WTC11 (cell line): ENCODE measurements at regions not wholly inside any gene's neighbourhood (a gene's known extent, or its start where the extent isn't known, plus 50 kb on each side); places are given as distances from the start of the nearest gene placed in this dataset.

ENCODE experiments used
- ATAC-seq: fragments of 200-7000 bp; cut with Tn5 transposase; 2 replicates; pipeline ENCODE4 v1.10.0; 2021; ENCODE audit warnings: mild to moderate bottlenecking, moderate library complexity
- CTCF ChIA-PET: fragments of 300-600 bp; sonication (Branson Sonifier 250); formaldehyde crosslinking; loops from one replicate; lab custom pipeline; 2021; ENCODE audit warnings: antibody characterized with exemption; lab: Charles Lee
- POLR2A ChIA-PET: fragments of 350-600 bp; sonication (Branson Sonifier 250); formaldehyde crosslinking; loops from one replicate; lab custom pipeline; 2021; ENCODE audit warnings: antibody characterized with exemption; lab: Charles Lee
- DNase-seq: peaks from one replicate; pipeline ENCODE4 v3.0.0; 2021; ENCODE audit warnings: low spot score
- H3K27ac Mint-ChIP-seq: 2 replicates; pipeline ENCODE4 v1.8.0; 2021; ENCODE audit warnings: mixed read lengths
- H3K27me3 Mint-ChIP-seq: 2 replicates; pipeline ENCODE4 v1.8.0; 2021; ENCODE audit warnings: low read depth, mild to moderate bottlenecking, moderate library complexity, mixed read lengths
- H3K36me3 Mint-ChIP-seq: 2 replicates; pipeline ENCODE4 v1.8.0; 2021; ENCODE audit warnings: mixed read lengths
- H3K4me1 Mint-ChIP-seq: 2 replicates; pipeline ENCODE4 v1.8.0; 2022; ENCODE audit warnings: mixed read lengths
- H3K4me3 Mint-ChIP-seq: 2 replicates; pipeline ENCODE4 v1.8.0; 2021; ENCODE audit warnings: mild to moderate bottlenecking, moderate library complexity, mixed read lengths
- H3K9me3 Mint-ChIP-seq: 2 replicates; pipeline ENCODE4 v1.8.0; 2021; ENCODE audit warnings: mixed read lengths
- ATF1 ChIP-seq: sonication (generic); formaldehyde crosslinking; IDR thresholded peaks from 2 replicates; pipeline ENCODE4 v1.8.1; 2023; ENCODE audit warnings: mild to moderate bottlenecking, moderate library complexity, missing genetic modification reagents
- E2F1 ChIP-seq: sonication (generic); formaldehyde crosslinking; IDR thresholded peaks from 2 replicates; pipeline ENCODE4 v1.8.0; 2022; ENCODE audit warnings: mild to moderate bottlenecking, missing genetic modification reagents
- E2F4 ChIP-seq: sonication (generic); formaldehyde crosslinking; IDR thresholded peaks from 2 replicates; pipeline ENCODE4 v1.8.1; 2022; ENCODE audit warnings: low read depth, mild to moderate bottlenecking, moderate library complexity, missing genetic modification reagents, borderline replicate concordance
- ERG ChIP-seq: fragments of 250-450 bp; sonication (Bioruptor Pico); IDR thresholded peaks from 2 replicates; pipeline ENCODE4 v1.8.0; 2021; ENCODE audit warnings: mild to moderate bottlenecking
- ETV6 ChIP-seq: sonication (generic); formaldehyde crosslinking; IDR thresholded peaks from 2 replicates; pipeline ENCODE4 v1.8.1; 2022; ENCODE audit warnings: mild to moderate bottlenecking, missing genetic modification reagents
- FOXJ3 ChIP-seq: sonication (generic); formaldehyde crosslinking; IDR thresholded peaks from 2 replicates; pipeline ENCODE4 v1.9.0; 2021; ENCODE audit warnings: missing genetic modification reagents, mild to moderate bottlenecking, borderline replicate concordance
- GABPB1 ChIP-seq: sonication (generic); formaldehyde crosslinking; IDR thresholded peaks from 2 replicates; pipeline ENCODE4 v1.8.1; 2023; ENCODE audit warnings: mild to moderate bottlenecking, missing genetic modification reagents
- HMGA2 ChIP-seq: fragments of 250-450 bp; sonication (Bioruptor Pico); IDR thresholded peaks from 2 replicates; pipeline ENCODE4 v1.4.0; 2021; ENCODE audit warnings: mild to moderate bottlenecking, moderate library complexity
- IRF1 ChIP-seq: sonication (generic); formaldehyde crosslinking; IDR thresholded peaks from 2 replicates; pipeline ENCODE4 v1.8.0; 2023; ENCODE audit warnings: missing genetic modification reagents
- JAZF1 ChIP-seq: fragments of 250-450 bp; sonication (Bioruptor Pico); IDR thresholded peaks from 2 replicates; pipeline ENCODE4 v1.9.0; 2021; ENCODE audit warnings: moderate library complexity, mild to moderate bottlenecking, inconsistent platforms
- NR2C2 ChIP-seq: sonication (generic); formaldehyde crosslinking; IDR thresholded peaks from 2 replicates; pipeline ENCODE4 v1.8.0; 2022; ENCODE audit warnings: mild to moderate bottlenecking, missing genetic modification reagents
- PRDM15 ChIP-seq: sonication (generic); formaldehyde crosslinking; IDR thresholded peaks from 2 replicates; pipeline ENCODE4 v1.8.0; 2022; ENCODE audit warnings: missing genetic modification reagents
- RELA ChIP-seq: sonication (generic); formaldehyde crosslinking; IDR thresholded peaks from 2 replicates; pipeline ENCODE4 v1.8.1; 2022; ENCODE audit warnings: missing genetic modification reagents, mild to moderate bottlenecking, borderline replicate concordance
- USF1 ChIP-seq: sonication (generic); formaldehyde crosslinking; IDR thresholded peaks from 2 replicates; pipeline ENCODE4 v1.8.0; 2022; ENCODE audit warnings: mild to moderate bottlenecking, missing genetic modification reagents
- ZBTB21 ChIP-seq: sonication (generic); formaldehyde crosslinking; IDR thresholded peaks from 2 replicates; pipeline ENCODE4 v1.8.1; 2023; ENCODE audit warnings: mild to moderate bottlenecking, missing genetic modification reagents, borderline replicate concordance
- ZNF138 ChIP-seq: sonication (generic); formaldehyde crosslinking; conservative IDR thresholded peaks from 2 replicates; pipeline ENCODE4 v1.8.1; 2022; ENCODE audit warnings: mild to moderate bottlenecking, moderate library complexity, missing genetic modification reagents
- ZNF232 ChIP-seq: sonication (generic); formaldehyde crosslinking; IDR thresholded peaks from 2 replicates; pipeline ENCODE4 v1.8.0; 2022; ENCODE audit warnings: mild to moderate bottlenecking, missing genetic modification reagents
- ZNF263 ChIP-seq: sonication (generic); formaldehyde crosslinking; IDR thresholded peaks from 2 replicates; pipeline ENCODE4 v1.8.1; 2022; ENCODE audit warnings: low read depth, mild to moderate bottlenecking, moderate library complexity, missing genetic modification reagents
- ZNF532 ChIP-seq: fragments of 250-450 bp; sonication (Bioruptor Pico); IDR thresholded peaks from 2 replicates; pipeline ENCODE4 v1.9.0; 2021; ENCODE audit warnings: mild to moderate bottlenecking, borderline replicate concordance
- ZNF671 ChIP-seq: fragments of 250-450 bp; sonication (Bioruptor Pico); IDR thresholded peaks from 2 replicates; pipeline ENCODE4 v1.8.0; 2021; ENCODE audit warnings: mild to moderate bottlenecking
- ZSCAN18 ChIP-seq: fragments of 250-450 bp; sonication (Bioruptor Pico); IDR thresholded peaks from 2 replicates; pipeline ENCODE4 v2.1.2; 2022; ENCODE audit warnings: mild to moderate bottlenecking, moderate library complexity

GRCh38 chr17:11053846-11054245, 187.2 kb upstream of the SHISA6 start:
- Mint-ChIP-seq H3K4me1 (no peaks in the 10 kb centered on the region), H3K4me3 (no peak overlapping the region), H3K27me3 (peaks cover 18% of the 10 kb centered on the region), H3K36me3 (peaks cover 69% of the 10 kb centered on the region), H3K27ac (no peak overlapping the region), H3K9me3 (peaks cover 79% of the 10 kb centered on the region)
- ChIA-PET POLR2A (no interaction called here), CTCF (no interaction called here)
- no peak for DNase-seq
- TF ChIP-seq ZBTB21 (CRISPR knock-in tag) (no peak), FOXJ3 (no peak), NR2C2 (CRISPR knock-in tag) (no peak), USF1 (no peak), ZNF138 (CRISPR knock-in tag) (no peak), ZSCAN18 (CRISPR knock-in tag) (no peak), ZNF671 (CRISPR knock-in tag) (no peak), JAZF1 (CRISPR knock-in tag) (no peak), HMGA2 (CRISPR knock-in tag) (no peak), ZNF532 (CRISPR knock-in tag) (no peak), E2F1 (CRISPR knock-in tag) (no peak), IRF1 (no peak), ZNF263 (no peak), RELA (CRISPR knock-in tag) (no peak), ATF1 (CRISPR knock-in tag) (no peak), GABPB1 (CRISPR knock-in tag) (no peak)
- no peak for ATAC-seq

- Mint-ChIP-seq H3K27ac (no peak overlapping the region), H3K9me3 (peaks cover 79% of the 10 kb centered on the region), H3K4me3 (no peak overlapping the region), H3K4me1 (no peaks in the 10 kb centered on the region), H3K27me3 (peaks cover 11% of the 10 kb centered on the region), H3K36me3 (peaks cover 69% of the 10 kb centered on the region)
- no peak for DNase-seq
- no peak for ATAC-seq
- ChIA-PET CTCF (no interaction called here), POLR2A (no interaction called here)
- no peak for TF ChIP-seq ZNF232
- no peak for TF ChIP-seq ERG
- TF ChIP-seq PRDM15 (CRISPR knock-in tag), result no peak
- no peak for TF ChIP-seq E2F1 (CRISPR knock-in tag)
- no peak for TF ChIP-seq ETV6 (CRISPR knock-in tag)
- no peak for TF ChIP-seq E2F4
These were observed 191.5 kb upstream of the SHISA6 start for GRCh38 chr17:11049539-11049938.
